Neural cell (in vitro differentiated cells): ENCODE measurements at regions not wholly inside any gene's neighbourhood (a gene's known extent, or its start where the extent isn't known, plus 50 kb on each side); places are given as distances from the start of the nearest gene placed in this dataset.

ENCODE experiments used
- H2AFZ ChIP-seq: fragments of 200-600, 300-800 bp; sonication (generic), shearing (Covaris generic); 2 replicates; pipeline ENCODE4 v1.6.0; 2014; ENCODE audit warnings: low read depth, mild to moderate bottlenecking, antibody characterized with exemption, low read length, moderate library complexity
- H3F3A ChIP-seq: fragments of 200-600 bp; shearing (Covaris generic); 2 replicates; pipeline ENCODE4 v1.6.1; 2016; ENCODE audit warnings: mild to moderate bottlenecking, moderate library complexity, mixed read lengths, antibody characterized with exemption, low read length; ENCODE audit not compliant: insufficient read depth, poor library complexity, severe bottlenecking
- H3K27ac ChIP-seq: fragments of 200-600, 300-800 bp; sonication (generic), shearing (Covaris generic); 2 replicates; pipeline ENCODE4 v1.5.1; 2014; ENCODE audit warnings: mild to moderate bottlenecking, low read length, moderate library complexity
- H3K27me3 ChIP-seq: fragments of 300-800, 200-600 bp; sonication (generic), shearing (Covaris generic); 2 replicates; pipeline ENCODE4 v1.6.0; 2014; ENCODE audit warnings: mild to moderate bottlenecking, low read depth, low read length, moderate library complexity; ENCODE audit not compliant: insufficient read depth
- H3K36me3 ChIP-seq: fragments of 300-800, 200-600 bp; sonication (generic), shearing (Covaris generic); 2 replicates; pipeline ENCODE4 v1.5.1; 2014; ENCODE audit warnings: mild to moderate bottlenecking, antibody characterized with exemption, low read length, moderate library complexity; ENCODE audit not compliant: insufficient read depth
- H3K4me2 ChIP-seq: fragments of 300-800, 200-600 bp; sonication (generic), shearing (Covaris generic); 2 replicates; pipeline ENCODE4 v1.6.0; 2014; ENCODE audit warnings: mild to moderate bottlenecking, low read length
- H3K4me3 ChIP-seq: fragments of 300-800, 200-600 bp; sonication (generic), shearing (Covaris generic); 2 replicates; pipeline ENCODE4 v1.5.1; 2014; ENCODE audit warnings: mild to moderate bottlenecking, low read length, moderate library complexity
- H3K79me2 ChIP-seq: fragments of 200-600 bp; shearing (Covaris generic); replicated peaks from 2 replicates; pipeline ENCODE4 v1.6.0; 2014; ENCODE audit warnings: mild to moderate bottlenecking, low read length, moderate library complexity; ENCODE audit not compliant: insufficient read depth
- H3K9ac ChIP-seq: fragments of 300-800, 200-600 bp; sonication (generic), shearing (Covaris generic); 2 replicates; pipeline ENCODE4 v1.6.1; 2016; ENCODE audit warnings: mild to moderate bottlenecking, low read length, mixed read lengths
- H3K9me2 ChIP-seq: fragments of 200-600 bp; shearing (Covaris generic); 2 replicates; pipeline ENCODE4 v1.6.1; 2016; ENCODE audit warnings: mild to moderate bottlenecking, low read length, mixed read lengths; ENCODE audit not compliant: insufficient read depth
- H3K9me3 ChIP-seq: fragments of 200-600, 300-800 bp; sonication (generic), shearing (Covaris generic); 2 replicates; pipeline ENCODE4 v1.6.1; 2016; ENCODE audit warnings: mild to moderate bottlenecking, mixed run types, low read length, moderate library complexity, mixed read lengths
- H4K20me1 ChIP-seq: fragments of 200-600 bp; shearing (Covaris generic); 2 replicates; pipeline ENCODE4 v1.6.1; 2016; ENCODE audit warnings: mild to moderate bottlenecking, mixed run types; ENCODE audit not compliant: insufficient read depth
- EP300 ChIP-seq: fragments of 450-650 bp; conservative IDR thresholded peaks from 2 replicates; pipeline ENCODE4 v1.6.1; 2014; ENCODE audit warnings: antibody characterized with exemption, mild to moderate bottlenecking, moderate library complexity; ENCODE audit not compliant: poor library complexity, severe bottlenecking
- EZH2 ChIP-seq: fragments of 200-600, 300-800 bp; shearing (Covaris generic), sonication (generic); IDR thresholded peaks from 2 replicates; pipeline ENCODE4 v1.6.1; 2014; ENCODE audit warnings: antibody characterized with exemption, low read length, borderline replicate concordance, mild to moderate bottlenecking; ENCODE audit not compliant: insufficient read depth, poor library complexity, severe bottlenecking
- MXI1 ChIP-seq: fragments of 450-650 bp; conservative IDR thresholded peaks from 2 replicates; pipeline ENCODE4 v1.6.1; 2014; ENCODE audit warnings: antibody characterized with exemption, mild to moderate bottlenecking; ENCODE audit not compliant: poor library complexity, severe bottlenecking
- POLR2AphosphoS5 ChIP-seq: IDR thresholded peaks from 2 replicates; pipeline ENCODE4 v1.6.1; 2012
- RAD21 ChIP-seq: fragments of 450-650 bp; conservative IDR thresholded peaks from 2 replicates; pipeline ENCODE4 v1.6.1; 2014; ENCODE audit warnings: antibody characterized with exemption, mild to moderate bottlenecking, moderate library complexity
- REST ChIP-seq: IDR thresholded peaks from 2 replicates; pipeline ENCODE4 v1.6.1; 2012; ENCODE audit warnings: borderline replicate concordance
- SMC3 ChIP-seq: fragments of 450-650 bp; conservative IDR thresholded peaks from 2 replicates; pipeline ENCODE4 v1.6.1; 2014; ENCODE audit warnings: antibody characterized with exemption, mild to moderate bottlenecking, moderate library complexity; ENCODE audit not compliant: poor library complexity
- TAF1 ChIP-seq: IDR thresholded peaks from 2 replicates; pipeline ENCODE4 v1.6.1; 2012; ENCODE audit warnings: low read depth
- TF ChIP-seq, protein P1 (sequence below): fragments of 450-650 bp; IDR thresholded peaks from 2 replicates; pipeline ENCODE4 v1.5.1; 2014; ENCODE audit warnings: antibody characterized with exemption, mild to moderate bottlenecking, moderate library complexity; ENCODE audit not compliant: poor library complexity, severe bottlenecking

DNA sequence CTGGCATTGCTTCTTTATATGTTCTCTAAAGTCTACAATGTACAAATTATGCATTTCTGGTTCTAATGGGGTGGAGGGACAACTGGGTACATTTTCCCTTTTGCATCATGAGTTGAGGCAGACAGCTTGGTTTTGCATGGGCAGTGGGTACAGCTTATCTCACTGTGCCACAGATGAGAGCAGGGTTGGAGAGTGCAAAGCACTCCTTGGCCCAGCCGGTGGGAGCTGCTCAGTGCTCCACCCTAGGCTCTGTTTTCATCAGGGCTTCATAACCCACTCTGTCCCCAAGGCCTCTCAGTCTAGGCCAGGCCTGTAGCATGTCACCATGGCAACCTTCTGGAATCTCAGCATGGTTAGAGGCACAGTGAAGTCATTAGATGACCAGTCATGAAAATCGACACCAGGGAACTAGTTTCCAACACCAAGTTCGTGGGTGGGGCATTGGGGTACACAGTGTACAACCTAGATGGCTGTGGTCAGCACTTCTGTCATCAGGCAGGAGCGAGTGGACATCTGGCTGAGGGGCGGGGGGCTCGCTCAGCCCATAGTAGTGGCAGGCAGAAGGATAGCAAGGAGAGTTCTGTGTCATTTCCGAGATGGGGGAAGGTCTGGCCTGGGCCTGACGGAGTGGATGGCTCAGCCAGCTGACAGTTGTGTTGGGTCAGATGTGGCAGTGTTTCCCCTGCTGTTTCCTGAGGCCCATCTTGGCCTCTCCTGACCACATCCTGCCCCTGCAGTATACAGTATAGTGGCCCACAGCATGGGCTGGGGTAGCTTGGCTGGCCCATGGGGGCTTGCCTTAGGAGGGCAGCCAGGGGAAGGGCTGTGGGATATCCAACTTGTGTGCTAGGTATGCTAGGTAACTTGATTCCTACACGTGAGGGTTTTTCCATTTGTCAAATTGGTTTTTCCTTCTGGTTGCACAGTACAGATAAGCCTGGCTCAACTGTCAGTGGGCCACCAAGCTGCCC is 75.7 kb upstream of the PRR23C start:
- Histone ChIP-seq H3K4me2 (no peak overlapping the region), H3K36me3 (no peaks in the 10 kb centered on the region), H3K4me3 (no peak overlapping the region), H3K9me3 (no peaks in the 10 kb centered on the region), H3K9ac (no peak overlapping the region), H3K9me2 (no peaks in the 10 kb centered on the region), H3K27ac (no peak overlapping the region), H2AFZ (no peak overlapping the region), H4K20me1 (no peaks in the 10 kb centered on the region), H3K27me3 (no peaks in the 10 kb centered on the region), H3K79me2 (no peaks in the 10 kb centered on the region), H3F3A (no peaks in the 10 kb centered on the region)
- TF ChIP-seq, protein P1, sequence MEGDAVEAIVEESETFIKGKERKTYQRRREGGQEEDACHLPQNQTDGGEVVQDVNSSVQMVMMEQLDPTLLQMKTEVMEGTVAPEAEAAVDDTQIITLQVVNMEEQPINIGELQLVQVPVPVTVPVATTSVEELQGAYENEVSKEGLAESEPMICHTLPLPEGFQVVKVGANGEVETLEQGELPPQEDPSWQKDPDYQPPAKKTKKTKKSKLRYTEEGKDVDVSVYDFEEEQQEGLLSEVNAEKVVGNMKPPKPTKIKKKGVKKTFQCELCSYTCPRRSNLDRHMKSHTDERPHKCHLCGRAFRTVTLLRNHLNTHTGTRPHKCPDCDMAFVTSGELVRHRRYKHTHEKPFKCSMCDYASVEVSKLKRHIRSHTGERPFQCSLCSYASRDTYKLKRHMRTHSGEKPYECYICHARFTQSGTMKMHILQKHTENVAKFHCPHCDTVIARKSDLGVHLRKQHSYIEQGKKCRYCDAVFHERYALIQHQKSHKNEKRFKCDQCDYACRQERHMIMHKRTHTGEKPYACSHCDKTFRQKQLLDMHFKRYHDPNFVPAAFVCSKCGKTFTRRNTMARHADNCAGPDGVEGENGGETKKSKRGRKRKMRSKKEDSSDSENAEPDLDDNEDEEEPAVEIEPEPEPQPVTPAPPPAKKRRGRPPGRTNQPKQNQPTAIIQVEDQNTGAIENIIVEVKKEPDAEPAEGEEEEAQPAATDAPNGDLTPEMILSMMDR: no peak
- TF ChIP-seq POLR2AphosphoS5: no peak
- no peak for TF ChIP-seq EP300
- no peak for TF ChIP-seq RAD21
- TF ChIP-seq MXI1: no peak
- no peak for TF ChIP-seq EZH2

GRCh38 chr3:139121513-139122220 is 77.0 kb upstream of the PRR23C start:
- H3K9me2 ChIP-seq: no peaks in the 10 kb centered on the region
- H3K36me3 ChIP-seq: no peaks in the 10 kb centered on the region
- no peak overlapping the region for H3K9ac ChIP-seq
- no peaks in the 10 kb centered on the region for H3F3A ChIP-seq
- H3K4me2 ChIP-seq: no peak overlapping the region
- TF ChIP-seq TAF1 (no peak), RAD21 (no peak), MXI1 (no peak), EZH2 (no peak), EP300 (no peak), POLR2AphosphoS5 (no peak), REST (no peak), SMC3 (no peak)
- TF ChIP-seq, protein P1: no peak
- H4K20me1 ChIP-seq: no peaks in the 10 kb centered on the region
- no peaks in the 10 kb centered on the region for H3K27me3 ChIP-seq
- H3K4me3 ChIP-seq: no peak overlapping the region
- H3K27ac ChIP-seq: no peak overlapping the region
- no peak overlapping the region for H2AFZ ChIP-seq
- no peaks in the 10 kb centered on the region for H3K9me3 ChIP-seq
- no peaks in the 10 kb centered on the region for H3K79me2 ChIP-seq
